ENCODE measurements at regions not wholly inside any gene's neighbourhood (a gene's known extent, or its start where the extent isn't known, plus 50 kb on each side); places are given as distances from the start of the nearest gene placed in this dataset.

- no peak for DNase-seq
These were observed 328.1 kb downstream of the BRD1 start for GRCh38 chr22:49499433-49500075.

DNA sequence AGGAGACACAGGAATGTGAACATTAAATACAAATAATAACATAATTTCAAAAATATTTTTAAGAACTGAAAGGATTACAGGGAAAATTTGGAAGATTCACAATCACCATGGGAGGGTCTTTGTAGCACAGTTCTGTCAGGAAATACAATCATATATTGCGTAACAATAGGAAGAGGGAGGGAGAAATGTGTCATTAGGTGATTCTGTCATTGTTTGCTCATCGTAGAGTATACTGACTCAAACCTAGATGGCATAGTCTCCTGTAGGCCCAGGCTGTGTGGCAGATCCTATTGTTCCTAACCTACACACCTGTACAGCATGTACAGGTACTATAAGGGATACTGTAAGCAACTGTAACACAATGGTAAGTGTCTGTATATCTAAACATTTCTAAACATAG, 330.4 kb downstream of the BRD1 start:
- DNase-seq = no peak

- DNase-seq = no peak
These were observed 333.1 kb downstream of the BRD1 start for GRCh38 chr22:49494555-49494954.

DNA sequence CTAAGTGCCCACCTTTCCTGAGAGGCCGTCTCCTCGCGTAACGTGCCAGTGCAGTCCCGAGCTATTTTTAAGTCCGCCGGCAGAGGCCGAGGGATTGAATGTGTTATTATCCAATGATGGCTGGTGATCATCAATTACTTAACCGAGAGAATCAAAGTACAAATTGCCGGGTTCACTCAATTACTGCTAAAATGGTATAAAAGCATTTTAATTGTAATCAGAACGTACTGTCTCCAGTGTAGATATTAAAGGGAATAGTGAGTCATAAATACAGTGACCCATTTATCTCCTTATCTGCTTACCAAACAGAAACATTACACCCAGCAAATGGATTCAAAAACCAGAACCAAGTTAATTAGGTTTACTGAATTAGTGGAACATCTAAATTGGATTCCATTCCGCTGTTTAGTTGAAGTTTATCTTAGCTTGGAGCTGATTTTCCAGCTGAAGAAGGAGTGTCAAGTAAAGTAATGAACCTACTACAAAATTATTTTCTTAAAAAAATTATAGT, 334.9 kb downstream of the BRD1 start:
- DNase-seq = no peak

- DNase-seq = no peak
These were observed 335.4 kb downstream of the BRD1 start for GRCh38 chr22:49492308-49492707.

DNA sequence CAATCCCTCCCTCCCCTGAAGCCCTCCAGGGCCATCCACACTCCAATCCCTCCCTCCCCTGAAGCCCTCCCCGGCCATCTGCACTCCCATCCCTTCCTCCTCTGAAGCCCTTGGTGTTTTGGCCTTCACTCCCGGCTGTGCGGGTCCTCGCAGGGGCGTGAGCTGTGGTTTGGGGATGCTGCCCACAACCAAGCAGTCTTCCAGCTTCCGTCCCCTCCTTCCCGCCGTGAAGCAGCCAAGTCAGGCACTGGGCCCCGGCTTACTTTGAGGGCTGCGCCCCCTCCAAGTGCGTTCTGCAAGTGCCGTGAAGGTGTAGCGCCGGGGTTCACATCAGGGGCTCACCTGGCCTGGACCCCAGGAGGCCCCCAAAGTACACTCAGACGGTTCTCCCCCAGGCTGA, 335.9 kb downstream of the BRD1 start:
- no peak for DNase-seq

- DNase-seq = no peak
These were observed 336.4 kb downstream of the BRD1 start for GRCh38 chr22:49491221-49491635.

- no peak for DNase-seq
These were observed 337.0 kb downstream of the BRD1 start for GRCh38 chr22:49490692-49491091.

DNA sequence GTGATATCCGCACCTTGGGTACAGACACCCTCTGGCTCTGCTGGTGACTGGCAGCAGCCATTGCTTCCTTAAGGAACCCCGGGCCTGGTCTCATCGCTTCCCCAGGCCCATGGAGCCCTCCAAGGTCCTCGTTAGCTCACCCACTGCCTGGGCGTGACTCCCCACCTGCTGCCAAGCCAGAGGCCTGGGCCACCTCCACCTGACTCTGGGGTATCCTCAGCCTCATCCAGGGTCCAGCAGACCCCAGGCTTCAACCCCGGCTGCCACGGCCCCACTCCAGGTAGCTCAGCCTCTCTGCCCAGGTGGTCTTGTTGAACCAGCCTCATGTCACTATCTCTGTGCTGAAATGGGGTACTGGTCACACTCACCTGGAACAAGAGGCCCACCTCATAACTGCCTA, 337.9 kb downstream of the BRD1 start:
- no peak for DNase-seq

- DNase-seq = no peak
These were observed 338.7 kb downstream of the BRD1 start for GRCh38 chr22:49488943-49489342.

GRCh38 chr22:49487950-49488349, 339.7 kb downstream of the BRD1 start:
- no peak for DNase-seq

DNA sequence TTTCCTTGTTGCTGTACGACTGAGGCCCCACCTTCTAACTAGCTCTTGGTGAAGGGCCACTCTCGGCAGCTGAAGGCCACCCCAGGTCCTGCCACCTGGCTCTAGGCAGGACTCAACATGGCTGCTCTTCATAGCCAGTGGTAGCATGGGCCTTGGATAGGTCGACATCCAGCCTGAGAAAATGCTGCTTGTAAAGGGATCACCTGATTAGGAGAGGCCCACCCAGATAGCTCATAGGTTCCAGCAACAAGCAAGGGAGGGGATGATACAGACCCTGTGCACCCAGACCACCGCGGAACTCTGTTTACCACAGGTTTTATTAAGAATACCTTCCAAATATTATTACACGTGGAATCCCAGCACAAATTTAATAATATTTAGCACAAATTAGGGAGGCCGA, 341.4 kb downstream of the BRD1 start:
- DNase-seq = no peak

- DNase-seq = no peak
These were observed 343.7 kb downstream of the BRD1 start for GRCh38 chr22:49483946-49484345.

DNA sequence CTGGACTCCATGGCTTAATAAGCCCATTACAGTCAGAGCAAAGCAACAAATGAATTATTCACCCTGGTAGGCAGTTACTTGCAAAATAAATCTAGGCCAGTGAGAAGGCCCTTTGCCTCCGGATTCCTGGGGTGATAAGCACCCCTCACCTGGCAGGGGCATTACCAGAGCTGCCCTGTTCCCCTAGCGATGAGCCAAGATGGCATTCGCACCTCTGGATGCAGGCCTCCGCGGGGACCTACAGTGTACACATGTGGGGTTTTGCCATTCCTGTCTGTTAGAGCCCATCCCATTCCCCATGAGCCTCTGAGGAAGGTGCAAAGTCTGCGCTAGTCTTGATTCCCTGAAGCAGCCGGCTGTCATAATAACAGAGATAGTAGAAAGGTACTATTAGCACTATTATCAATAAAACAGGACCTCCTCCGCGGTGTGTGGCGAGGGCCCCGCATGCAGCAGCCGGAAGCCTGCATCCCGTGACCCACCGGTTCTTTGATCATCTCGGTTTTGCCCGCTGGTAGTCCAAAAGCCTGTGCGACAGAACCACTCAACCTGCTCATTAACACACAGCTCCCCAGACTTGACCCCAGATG, 344.3 kb downstream of the BRD1 start:
- no peak for DNase-seq

GRCh38 chr22:49482811-49483210, 344.9 kb downstream of the BRD1 start:
- DNase-seq = no peak

- DNase-seq = no peak
These were observed 345.8 kb downstream of the BRD1 start for GRCh38 chr22:49481659-49482399.

DNA sequence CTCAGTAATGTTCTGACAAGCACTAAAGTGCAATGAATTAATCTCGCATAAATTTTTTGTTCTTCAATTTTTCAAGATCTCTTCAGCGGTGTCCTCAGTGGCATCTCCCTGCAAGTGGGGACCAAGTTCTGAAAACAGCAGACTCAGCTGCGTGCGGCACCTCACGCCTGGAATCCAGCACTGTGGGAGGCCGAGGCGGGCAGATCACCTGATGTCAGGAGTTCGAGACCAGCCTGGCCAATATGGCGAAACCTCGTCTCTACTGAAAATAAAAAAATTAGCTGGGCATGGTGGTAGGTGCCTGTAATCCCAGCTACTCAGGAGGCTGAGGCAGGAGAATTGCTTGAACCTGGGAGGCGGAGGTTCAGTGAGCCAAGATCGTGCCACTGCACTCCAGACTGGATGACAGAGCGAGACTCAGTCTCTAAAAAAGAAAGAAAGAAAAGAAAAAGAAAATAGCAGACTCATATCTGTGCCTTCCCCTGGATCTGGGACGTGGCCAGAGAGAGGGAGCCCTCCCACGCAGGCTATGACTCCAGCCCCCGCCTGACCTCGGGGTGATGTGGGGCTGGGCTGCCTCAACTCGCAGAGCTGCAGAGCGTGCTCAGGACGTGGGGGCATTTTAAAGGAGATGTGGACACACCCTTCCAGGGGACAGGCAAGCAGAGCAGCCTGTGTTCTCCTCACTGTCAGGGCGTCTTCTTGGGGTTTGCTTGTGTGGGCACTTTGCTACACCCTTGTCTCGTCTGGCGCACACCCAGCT, 346.6 kb downstream of the BRD1 start:
- DNase-seq = no peak

- DNase-seq = no peak
These were observed 347.3 kb downstream of the BRD1 start for GRCh38 chr22:49480331-49480730.

DNA sequence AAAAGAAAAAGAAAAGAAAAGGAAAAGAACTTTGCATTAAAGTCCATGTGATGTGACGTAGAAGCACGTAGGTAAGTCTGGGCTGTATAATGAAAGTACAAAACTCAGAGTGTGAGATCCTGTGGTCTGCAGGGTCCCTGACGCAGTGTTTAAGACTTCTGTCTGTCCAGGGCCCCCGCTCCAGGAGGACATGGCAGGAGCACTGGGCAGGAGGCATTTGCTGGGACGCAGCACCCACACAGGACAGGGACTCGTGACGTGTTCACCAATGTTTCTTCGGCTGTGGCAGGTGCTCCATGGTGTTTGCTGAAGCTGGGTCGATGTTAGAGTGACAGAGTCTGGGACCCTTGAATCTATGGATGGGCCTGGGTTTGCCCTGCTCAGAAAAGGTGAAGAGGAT, 348.1 kb downstream of the BRD1 start:
- no peak for DNase-seq

GRCh38 chr22:49476800-49477400, 350.8 kb downstream of the BRD1 start:
- DNase-seq = no peak

GRCh38 chr22:49476176-49476575, 351.5 kb downstream of the BRD1 start:
- DNase-seq = no peak

DNA sequence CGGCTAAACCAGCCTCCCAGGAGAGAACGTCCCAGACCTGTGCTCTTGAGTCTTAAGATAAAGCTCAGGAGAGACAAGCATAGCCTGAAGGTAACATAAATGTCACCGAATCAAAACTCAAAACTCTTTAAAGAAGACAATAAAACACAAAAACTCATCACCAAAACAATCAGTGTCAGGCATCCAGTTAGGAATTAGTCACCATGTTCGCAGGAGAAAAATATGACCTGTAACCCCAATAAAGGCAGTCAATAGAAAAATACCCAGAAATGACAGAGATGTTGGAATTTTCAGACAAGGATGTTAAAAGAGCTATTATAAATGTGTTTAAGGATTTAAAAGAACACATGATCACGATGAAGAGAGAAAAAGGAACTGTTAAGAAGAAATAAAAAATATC, 352.4 kb downstream of the BRD1 start:
- no peak for DNase-seq

DNA sequence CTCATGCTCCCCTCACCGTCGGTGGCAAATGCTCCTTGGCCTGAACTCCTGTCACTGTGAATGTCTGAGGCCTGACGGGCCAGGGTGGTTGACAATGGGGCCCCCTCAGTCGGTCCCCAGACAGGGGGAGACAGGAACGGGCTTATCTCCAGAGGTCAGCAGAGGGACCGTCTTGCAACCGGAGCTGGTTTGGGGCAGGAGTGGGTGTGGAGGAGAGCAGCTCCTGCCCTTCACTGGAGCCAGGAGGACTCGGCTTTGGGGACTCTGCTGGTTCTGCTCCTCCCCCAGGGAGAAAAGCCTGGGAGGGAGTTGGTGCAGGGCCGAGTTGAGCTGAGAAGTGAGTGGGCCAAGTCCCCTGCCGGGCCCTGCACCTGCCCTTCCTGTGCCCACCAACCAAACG, 354.4 kb downstream of the BRD1 start:
- no peak for DNase-seq

All from GOT3 (cell line).